CD4-positive, alpha-beta T cell treated with Interferon alpha-2 for 1 hour (primary cell): ENCODE measurements at regions not wholly inside any gene's neighbourhood (a gene's known extent, or its start where the extent isn't known, plus 50 kb on each side); places are given as distances from the start of the nearest gene placed in this dataset.
"Not testable (repeated sequence)": the region's sequence is repeated elsewhere in the genome, so short reads cannot be mapped to it uniquely, and the experiment has no call there.

Experiments
- DNase-seq, 2 donors: peaks; one replicate each; pipeline ENCODE4 v3.0.0-alpha.2; 2020 to 2022

- DNase-seq = no peak
Measured at GRCh38 chr6:74256781-74257180, 560.8 kb downstream of the CD109 start.

GRCh38 chr6:74256381-74256780 lies 560.4 kb downstream of the CD109 start:
- no peak for DNase-seq

GRCh38 chr6:74255007-74255406 lies 559.0 kb downstream of the CD109 start:
- DNase-seq = not testable (repeated sequence)

GRCh38 chr6:74254147-74254546 lies 558.1 kb downstream of the CD109 start:
- not testable (repeated sequence) for DNase-seq

- DNase-seq = no peak
Measured at GRCh38 chr6:74253261-74253660, 557.3 kb downstream of the CD109 start.

- DNase-seq = no peak
Measured at GRCh38 chr6:74250161-74250818, 554.3 kb downstream of the CD109 start.

- no peak for DNase-seq
Measured at GRCh38 chr6:74249658-74250057, 553.7 kb downstream of the CD109 start.

GRCh38 chr6:74248966-74249365 lies 553.0 kb downstream of the CD109 start:
- DNase-seq = no peak

GRCh38 chr6:74222768-74223333 lies 526.8 kb downstream of the CD109 start:
- DNase-seq = no peak

GRCh38 chr6:74213995-74214394 lies 518.0 kb downstream of the CD109 start:
- no peak for DNase-seq

GRCh38 chr6:74208239-74208638 lies 512.2 kb downstream of the CD109 start:
- DNase-seq = no peak

- DNase-seq = no peak
Measured at GRCh38 chr6:74199215-74199915, 503.4 kb downstream of the CD109 start.

GRCh38 chr6:74197310-74197709 lies 501.3 kb downstream of the CD109 start:
- no peak for DNase-seq

- DNase-seq = no peak
Measured at GRCh38 chr6:74187811-74188210, 491.8 kb downstream of the CD109 start.

- no peak for DNase-seq
Measured at GRCh38 chr6:74182992-74183391, 487.0 kb downstream of the CD109 start.

GRCh38 chr6:74181471-74181870 lies 485.5 kb downstream of the CD109 start:
- DNase-seq = no peak

- DNase-seq = no peak
Measured at GRCh38 chr6:74177506-74177905, 481.5 kb downstream of the CD109 start.

- not testable (repeated sequence) for DNase-seq
Measured at GRCh38 chr6:74170550-74170949, 474.5 kb downstream of the CD109 start.

GRCh38 chr6:74170118-74170517 lies 474.1 kb downstream of the CD109 start:
- no peak for DNase-seq

GRCh38 chr6:74167976-74168375 lies 472.0 kb downstream of the CD109 start:
- no peak for DNase-seq

- no peak for DNase-seq
Measured at GRCh38 chr6:74167511-74167910, 471.5 kb downstream of the CD109 start.

GRCh38 chr6:74166849-74167248 lies 470.8 kb downstream of the CD109 start:
- no peak for DNase-seq

- no peak for DNase-seq
Measured at GRCh38 chr6:74161380-74161779, 465.4 kb downstream of the CD109 start.

- DNase-seq = no peak
Measured at GRCh38 chr6:74152096-74152675, 456.2 kb downstream of the CD109 start.
